MM.1S (cell line): ENCODE measurements at regions not wholly inside any gene's neighbourhood (a gene's known extent, or its start where the extent isn't known, plus 50 kb on each side); places are given as distances from the start of the nearest gene placed in this dataset.

Experiments used
- DNase-seq: peaks from one replicate; pipeline ENCODE4 v3.0.0-alpha.2; 2015
- H2AFZ ChIP-seq: fragments of 300-600 bp; sonication (generic); 2 replicates; pipeline ENCODE4 v1.6.0; 2016; ENCODE audit warnings: antibody characterized with exemption, low read length
- H3F3A ChIP-seq: fragments of 300-600 bp; sonication (generic); 2 replicates; pipeline ENCODE4 v1.6.1; 2016; ENCODE audit warnings: mild to moderate bottlenecking, antibody characterized with exemption, low read length, moderate library complexity, mixed read lengths; ENCODE audit not compliant: insufficient read depth
- H3K27ac ChIP-seq: fragments of 300-600 bp; sonication (generic); 2 replicates; pipeline ENCODE4 v1.5.1; 2016; ENCODE audit warnings: mild to moderate bottlenecking, low read length
- H3K27me3 ChIP-seq: fragments of 300-600 bp; sonication (generic); replicated peaks from 2 replicates; pipeline ENCODE4 v1.6.0; 2016; ENCODE audit warnings: low read length; ENCODE audit not compliant: insufficient read depth
- H3K36me3 ChIP-seq: fragments of 300-600 bp; sonication (generic); replicated peaks from 2 replicates; pipeline ENCODE4 v1.6.1; 2016; ENCODE audit warnings: mild to moderate bottlenecking, low read length, mixed read lengths; ENCODE audit not compliant: insufficient read depth
- H3K4me1 ChIP-seq: fragments of 300-600 bp; sonication (generic); 2 replicates; pipeline ENCODE4 v1.6.1; 2016; ENCODE audit warnings: low read length, mixed read lengths
- H3K4me2 ChIP-seq: fragments of 300-600 bp; sonication (generic); 2 replicates; pipeline ENCODE4 v1.6.0; 2016; ENCODE audit warnings: low read depth, low read length
- H3K4me3 ChIP-seq: fragments of 300-600 bp; sonication (generic); 2 replicates; pipeline ENCODE4 v1.5.1; 2016; ENCODE audit warnings: low read length, mixed read lengths
- H3K79me2 ChIP-seq: fragments of 300-600 bp; sonication (generic); 2 replicates; pipeline ENCODE4 v1.6.1; 2016; ENCODE audit warnings: mixed run types, low read length, mixed read lengths
- H3K9ac ChIP-seq: fragments of 300-600 bp; sonication (generic); 2 replicates; pipeline ENCODE4 v1.6.1; 2016; ENCODE audit warnings: low read length, mixed read lengths
- H3K9me2 ChIP-seq: fragments of 300-600 bp; sonication (generic); replicated peaks from 2 replicates; pipeline ENCODE4 v1.6.1; 2016; ENCODE audit warnings: mild to moderate bottlenecking, low read length, mixed read lengths; ENCODE audit not compliant: insufficient read depth
- H3K9me3 ChIP-seq: fragments of 300-600 bp; sonication (generic); replicated peaks from 2 replicates; pipeline ENCODE4 v1.6.1; 2016; ENCODE audit warnings: mild to moderate bottlenecking, low read length, mixed read lengths; ENCODE audit not compliant: insufficient read depth
- H4K20me1 ChIP-seq: fragments of 300-600 bp; sonication (generic); 2 replicates; pipeline ENCODE4 v1.6.1; 2016; ENCODE audit warnings: mild to moderate bottlenecking, low read length, moderate library complexity, mixed read lengths; ENCODE audit not compliant: insufficient read depth
- CTCF ChIP-seq: fragments of 300-600 bp; sonication (generic); IDR thresholded peaks from 2 replicates; pipeline ENCODE4 v1.5.1; 2016; ENCODE audit warnings: antibody characterized with exemption, low read length, mixed read lengths
- EZH2 ChIP-seq: fragments of 300-600 bp; sonication (generic); optimal IDR thresholded peaks from 2 replicates; pipeline ENCODE3; 2017; ENCODE audit warnings: low read depth, mild to moderate bottlenecking, antibody characterized with exemption, low read length, mixed read lengths
- EZH2phosphoT487 ChIP-seq: fragments of 300-600 bp; sonication (generic); IDR thresholded peaks from 2 replicates; pipeline ENCODE4 v1.6.1; 2018; ENCODE audit warnings: antibody characterized with exemption, low read length

- DNase-seq: no peak
- H3K79me2 ChIP-seq: no peaks in the 10 kb centered on the region
- no peaks in the 10 kb centered on the region for H3F3A ChIP-seq
- no peaks in the 10 kb centered on the region for H3K9me3 ChIP-seq
- no peak overlapping the region for H3K27ac ChIP-seq
- no peaks in the 10 kb centered on the region for H3K9me2 ChIP-seq
- no peak overlapping the region for H3K9ac ChIP-seq
- TF ChIP-seq EZH2phosphoT487 (no peak), EZH2 (no peak), CTCF (no peak)
- H3K4me3 ChIP-seq: no peak overlapping the region
- no peak overlapping the region for H2AFZ ChIP-seq
- H3K4me2 ChIP-seq: no peak overlapping the region
- no peaks in the 10 kb centered on the region for H4K20me1 ChIP-seq
- no peaks in the 10 kb centered on the region for H3K27me3 ChIP-seq
- H3K4me1 ChIP-seq: peaks cover 5% of the 10 kb centered on the region; the same call in 1 of the 2 replicates
- no peaks in the 10 kb centered on the region for H3K36me3 ChIP-seq
These were observed 50.8 kb upstream of the PRSS1 start for GRCh38 chr7:142698429-142698828.

- no peaks in the 10 kb centered on the region for H3K9me2 ChIP-seq
- no peak overlapping the region for H3K9ac ChIP-seq
- no peak overlapping the region for H3K4me3 ChIP-seq
- H3K27ac ChIP-seq: no peak overlapping the region
- H3K36me3 ChIP-seq: no peaks in the 10 kb centered on the region
- H3K79me2 ChIP-seq: no peaks in the 10 kb centered on the region
- H3F3A ChIP-seq: no peaks in the 10 kb centered on the region
- no peaks in the 10 kb centered on the region for H4K20me1 ChIP-seq
- H3K27me3 ChIP-seq: no peaks in the 10 kb centered on the region
- H3K9me3 ChIP-seq: no peaks in the 10 kb centered on the region
- H3K4me1 ChIP-seq: peaks cover 5% of the 10 kb centered on the region; the same call in 1 of the 2 replicates
- no peak overlapping the region for H2AFZ ChIP-seq
- no peak for DNase-seq
- TF ChIP-seq EZH2phosphoT487: no peak
- TF ChIP-seq EZH2: no peak
- TF ChIP-seq CTCF: no peak
- no peak overlapping the region for H3K4me2 ChIP-seq
These were observed 52.0 kb upstream of the PRSS1 start for GRCh38 chr7:142697270-142697669.

GRCh38 chr7:142696456-142697179, 52.7 kb upstream of the PRSS1 start:
- DNase-seq: no peak
- H2AFZ ChIP-seq: no peak overlapping the region
- H3K36me3 ChIP-seq: no peaks in the 10 kb centered on the region
- H3K4me1 ChIP-seq: peaks cover 5% of the 10 kb centered on the region; the same call in 1 of the 2 replicates
- H3K4me2 ChIP-seq: no peak overlapping the region
- H3F3A ChIP-seq: no peaks in the 10 kb centered on the region
- no peak overlapping the region for H3K4me3 ChIP-seq
- H4K20me1 ChIP-seq: no peaks in the 10 kb centered on the region
- no peak overlapping the region for H3K27ac ChIP-seq
- H3K9me3 ChIP-seq: no peaks in the 10 kb centered on the region
- H3K9ac ChIP-seq: no peak overlapping the region
- no peaks in the 10 kb centered on the region for H3K79me2 ChIP-seq
- TF ChIP-seq EZH2 (no peak), CTCF (no peak), EZH2phosphoT487 (no peak)
- H3K9me2 ChIP-seq: no peaks in the 10 kb centered on the region
- H3K27me3 ChIP-seq: no peaks in the 10 kb centered on the region
